ENCODE measurements at regions not wholly inside any gene's neighbourhood (a gene's known extent, or its start where the extent isn't known, plus 50 kb on each side); places are given as distances from the start of the nearest gene placed in this dataset.

- Histone ChIP-seq H3K36me3 (no peaks in the 10 kb centered on the region), H3K27ac (no peak overlapping the region), H3K27me3 (replicated peaks; ENCODE audit: insufficient read depth) (no peaks in the 10 kb centered on the region), H3K4me3 (no peak overlapping the region), H3K4me1 (replicated peaks) (no peaks in the 10 kb centered on the region), H3K9me3 (no peaks in the 10 kb centered on the region)
- WGBS, result 89% methylated on average over 19 of the region's 19 CpGs
- intact Hi-C loops (cut with DNase I), result no loop called here
- DNase-seq (ENCODE audit: low spot score), result no peak
- TF ChIP-seq CTCF (IDR thresholded peaks at IDR 0.05) (no peak), POLR2AphosphoS5 (IDR thresholded peaks at IDR 0.05) (no peak), POLR2A (IDR thresholded peaks at IDR 0.05) (no peak)
These were observed 83.3 kb upstream of the COL5A1 start for GRCh38 chr9:134558124-134558905.

- WGBS, result 75% methylated on average over 5 of the region's 5 CpGs
- Histone ChIP-seq H3K27ac (no peak overlapping the region), H3K4me3 (no peak overlapping the region), H3K27me3 (replicated peaks; ENCODE audit: insufficient read depth) (no peaks in the 10 kb centered on the region), H3K36me3 (no peaks in the 10 kb centered on the region), H3K9me3 (no peaks in the 10 kb centered on the region), H3K4me1 (replicated peaks) (no peaks in the 10 kb centered on the region)
- no peak for TF ChIP-seq CTCF (IDR thresholded peaks at IDR 0.05)
- TF ChIP-seq POLR2A (IDR thresholded peaks at IDR 0.05), result no peak
- TF ChIP-seq POLR2AphosphoS5 (IDR thresholded peaks at IDR 0.05), result no peak
- intact Hi-C loops (cut with DNase I), result no loop called here
- no peak for DNase-seq (ENCODE audit: low spot score)
These were observed 82.6 kb upstream of the COL5A1 start for GRCh38 chr9:134559013-134559412.

DNA sequence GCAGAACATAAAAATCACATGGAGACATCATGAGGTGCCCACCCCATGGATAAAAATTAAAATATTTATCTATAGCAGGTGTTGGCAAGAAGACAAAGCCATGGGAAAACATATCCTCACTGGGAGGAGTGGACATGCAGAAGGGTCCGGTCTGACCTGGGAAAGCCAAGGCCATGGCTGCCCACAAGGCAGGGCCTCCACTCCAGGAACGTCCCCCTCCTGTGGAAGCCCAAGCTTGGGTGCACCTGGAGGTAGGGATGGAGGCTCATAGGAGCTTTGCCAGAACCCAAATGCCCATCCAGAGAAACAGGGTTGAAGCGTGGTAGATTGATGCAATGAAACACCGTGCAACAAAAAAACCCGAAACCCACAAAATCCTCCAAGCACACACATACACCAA is 81.4 kb upstream of the COL5A1 start:
- H3K9me3 ChIP-seq, result no peaks in the 10 kb centered on the region
- DNase-seq (ENCODE audit: low spot score), result no peak
- H3K4me1 ChIP-seq (replicated peaks), result no peaks in the 10 kb centered on the region

DNA sequence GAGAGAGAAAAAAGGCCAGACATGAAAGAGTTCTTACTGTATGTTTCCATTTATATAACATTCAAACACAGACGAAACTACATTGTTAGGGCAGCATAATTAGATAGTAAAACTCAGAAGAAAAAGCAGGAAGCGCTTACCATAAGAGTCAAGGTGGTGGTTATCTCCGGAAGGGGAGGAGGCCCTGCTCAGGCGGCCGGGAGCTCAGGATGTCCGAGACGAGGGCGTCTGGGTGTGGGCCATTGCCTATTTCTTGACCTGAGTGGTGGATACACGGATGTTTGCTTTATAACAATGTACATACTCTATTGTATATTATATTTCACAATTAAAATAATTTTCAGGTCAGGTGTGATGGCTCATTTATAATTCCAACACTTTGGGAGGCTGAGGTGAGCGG is 80.9 kb upstream of the COL5A1 start:
- Histone ChIP-seq H3K27ac (no peak overlapping the region), H3K36me3 (no peaks in the 10 kb centered on the region), H3K27me3 (replicated peaks; ENCODE audit: insufficient read depth) (no peaks in the 10 kb centered on the region), H3K9me3 (no peaks in the 10 kb centered on the region), H3K4me3 (no peak overlapping the region), H3K4me1 (replicated peaks) (no peaks in the 10 kb centered on the region)
- TF ChIP-seq POLR2AphosphoS5 (IDR thresholded peaks at IDR 0.05) (no peak), CTCF (IDR thresholded peaks at IDR 0.05) (no peak), POLR2A (IDR thresholded peaks at IDR 0.05) (no peak)
- 73% methylated on average over 10 of the region's 10 CpGs for WGBS
- intact Hi-C loops (cut with DNase I), result no loop called here
- DNase-seq (ENCODE audit: low spot score), result no peak

More for the DNA sequence above, 81.4 kb upstream of the COL5A1 start:
- Histone ChIP-seq H3K27me3 (replicated peaks; ENCODE audit: insufficient read depth) (no peaks in the 10 kb centered on the region), H3K4me3 (no peak overlapping the region), H3K36me3 (no peaks in the 10 kb centered on the region), H3K27ac (no peak overlapping the region)
- 83% methylated on average over 5 of the region's 5 CpGs for WGBS
- TF ChIP-seq POLR2A (IDR thresholded peaks at IDR 0.05) (no peak), POLR2AphosphoS5 (IDR thresholded peaks at IDR 0.05) (no peak), CTCF (IDR thresholded peaks at IDR 0.05) (no peak)
- intact Hi-C loops (cut with DNase I), result no loop called here

Data from prostate gland (tissue), 2 donors.